Cardiac muscle cell (in vitro differentiated cells and primary cell): ENCODE measurements at regions not wholly inside any gene's neighbourhood (a gene's known extent, or its start where the extent isn't known, plus 50 kb on each side); places are given as distances from the start of the nearest gene placed in this dataset.

ENCODE experiments used
- DNase-seq, 2 donors: peaks; one replicate each; pipeline versions ENCODE4 v3.0.0 to v3.0.0-alpha.2; 2010 to 2017; ENCODE audit warnings: low read depth in 1 of 2, low spot score in 1 of 2
- H3K27ac ChIP-seq: fragments of 200-600 bp; sonication (generic); 2 replicates; pipeline ENCODE4 v1.5.1; 2016
- H3K27me3 ChIP-seq: fragments of 200-600 bp; sonication (generic); 2 replicates; pipeline ENCODE4 v1.6.0; 2016; ENCODE audit warnings: control low read depth
- H3K36me3 ChIP-seq: fragments of 200-600 bp; sonication (generic); 2 replicates; pipeline ENCODE4 v1.5.1; 2016; ENCODE audit warnings: control low read depth
- H3K4me1 ChIP-seq: fragments of 200-600 bp; sonication (generic); 2 replicates; pipeline ENCODE4 v1.8.1; 2017; ENCODE audit warnings: low read depth, mild to moderate bottlenecking, mixed run types
- H3K4me3 ChIP-seq: fragments of 200-600 bp; sonication (generic); 2 replicates; pipeline ENCODE4 v1.5.1; 2016; ENCODE audit warnings: mild to moderate bottlenecking
- H3K9me3 ChIP-seq: fragments of 200-600 bp; sonication (generic); 2 replicates; pipeline ENCODE4 v1.5.1; 2017; ENCODE audit warnings: low read depth, mild to moderate bottlenecking, control low read depth
- TF ChIP-seq, protein P1 (sequence below): IDR thresholded peaks from 2 replicates; pipeline ENCODE4 v1.5.1; 2012; ENCODE audit warnings: low read depth, mild to moderate bottlenecking, low read length

DNA sequence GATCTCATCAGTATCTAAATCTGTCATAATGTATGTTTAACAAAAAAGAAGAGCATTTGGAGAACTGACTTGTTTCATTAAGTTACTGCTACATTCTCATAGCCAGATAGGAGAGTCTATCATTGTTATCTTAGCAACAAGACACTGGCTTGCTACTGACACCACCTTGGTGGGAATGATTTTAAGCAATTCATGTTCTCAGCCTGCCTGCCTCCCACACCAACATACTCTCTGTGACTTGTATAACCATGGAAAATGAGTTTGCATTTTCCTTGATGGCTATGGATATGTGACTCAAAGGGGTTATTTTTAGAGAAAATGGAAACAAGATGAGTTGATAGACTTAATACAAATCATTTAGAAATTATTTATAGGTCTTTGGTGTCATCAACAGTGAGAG lies 1308.9 kb downstream of the OLFM4 start:
- Histone ChIP-seq H3K36me3 (no peaks in the 10 kb centered on the region), H3K27me3 (no peaks in the 10 kb centered on the region), H3K27ac (no peak overlapping the region), H3K4me3 (no peak overlapping the region), H3K4me1 (no peaks in the 10 kb centered on the region), H3K9me3 (no peaks in the 10 kb centered on the region)
- TF ChIP-seq, protein P1, sequence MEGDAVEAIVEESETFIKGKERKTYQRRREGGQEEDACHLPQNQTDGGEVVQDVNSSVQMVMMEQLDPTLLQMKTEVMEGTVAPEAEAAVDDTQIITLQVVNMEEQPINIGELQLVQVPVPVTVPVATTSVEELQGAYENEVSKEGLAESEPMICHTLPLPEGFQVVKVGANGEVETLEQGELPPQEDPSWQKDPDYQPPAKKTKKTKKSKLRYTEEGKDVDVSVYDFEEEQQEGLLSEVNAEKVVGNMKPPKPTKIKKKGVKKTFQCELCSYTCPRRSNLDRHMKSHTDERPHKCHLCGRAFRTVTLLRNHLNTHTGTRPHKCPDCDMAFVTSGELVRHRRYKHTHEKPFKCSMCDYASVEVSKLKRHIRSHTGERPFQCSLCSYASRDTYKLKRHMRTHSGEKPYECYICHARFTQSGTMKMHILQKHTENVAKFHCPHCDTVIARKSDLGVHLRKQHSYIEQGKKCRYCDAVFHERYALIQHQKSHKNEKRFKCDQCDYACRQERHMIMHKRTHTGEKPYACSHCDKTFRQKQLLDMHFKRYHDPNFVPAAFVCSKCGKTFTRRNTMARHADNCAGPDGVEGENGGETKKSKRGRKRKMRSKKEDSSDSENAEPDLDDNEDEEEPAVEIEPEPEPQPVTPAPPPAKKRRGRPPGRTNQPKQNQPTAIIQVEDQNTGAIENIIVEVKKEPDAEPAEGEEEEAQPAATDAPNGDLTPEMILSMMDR: no peak
- no peak for DNase-seq

DNA sequence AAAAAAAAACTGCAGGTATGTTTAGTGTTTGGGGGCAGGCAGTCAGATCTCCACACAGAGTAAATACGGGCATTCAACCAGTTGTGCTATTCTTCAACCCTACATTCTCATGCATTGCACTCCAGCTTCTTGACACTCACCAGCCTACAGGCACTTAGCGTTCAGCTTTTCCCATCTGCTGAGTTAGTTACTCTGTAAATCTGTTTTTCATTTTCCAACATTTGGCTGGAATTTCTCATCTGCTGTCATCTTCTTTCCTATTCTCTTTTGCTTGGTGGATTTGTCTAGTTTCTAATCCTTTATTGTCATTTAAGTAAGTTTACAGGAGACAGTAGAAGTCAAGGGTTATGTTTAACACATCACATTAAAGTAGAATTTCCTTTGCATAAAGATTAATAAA lies 1318.9 kb downstream of the OLFM4 start:
- H3K27ac ChIP-seq: no peak overlapping the region
- DNase-seq: no peak
- H3K36me3 ChIP-seq: no peaks in the 10 kb centered on the region
- no peaks in the 10 kb centered on the region for H3K9me3 ChIP-seq
- no peaks in the 10 kb centered on the region for H3K27me3 ChIP-seq
- H3K4me3 ChIP-seq: no peak overlapping the region
- TF ChIP-seq, protein P1: no peak
- H3K4me1 ChIP-seq: no peaks in the 10 kb centered on the region

DNA sequence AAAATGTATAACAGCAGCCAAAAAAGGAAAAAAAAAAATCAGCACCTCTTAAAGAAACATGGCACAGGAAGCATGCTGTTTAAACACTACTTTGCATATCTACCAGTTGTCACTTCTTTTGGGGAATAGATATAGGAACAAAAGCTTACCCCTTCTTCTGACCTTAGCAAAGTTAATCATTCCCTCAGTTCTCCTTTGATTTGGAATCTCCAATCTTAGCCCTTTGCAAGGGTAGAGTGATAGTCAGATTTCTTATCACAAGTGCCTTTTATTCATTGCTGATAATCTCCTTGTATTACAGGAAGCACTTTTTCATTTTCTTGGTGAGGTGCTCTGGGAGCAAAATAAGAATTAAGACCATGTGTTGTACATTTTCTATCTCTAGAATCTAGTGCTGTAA lies 1327.6 kb downstream of the OLFM4 start:
- no peaks in the 10 kb centered on the region for H3K36me3 ChIP-seq
- no peak for DNase-seq
- TF ChIP-seq, protein P1: no peak
- peak overlapping the region; percentile 38 for H3K27ac ChIP-seq
- H3K4me3 ChIP-seq: no peak overlapping the region
- no peaks in the 10 kb centered on the region for H3K9me3 ChIP-seq
- no peaks in the 10 kb centered on the region for H3K27me3 ChIP-seq
- H3K4me1 ChIP-seq: peaks cover 14% of the 10 kb centered on the region

DNA sequence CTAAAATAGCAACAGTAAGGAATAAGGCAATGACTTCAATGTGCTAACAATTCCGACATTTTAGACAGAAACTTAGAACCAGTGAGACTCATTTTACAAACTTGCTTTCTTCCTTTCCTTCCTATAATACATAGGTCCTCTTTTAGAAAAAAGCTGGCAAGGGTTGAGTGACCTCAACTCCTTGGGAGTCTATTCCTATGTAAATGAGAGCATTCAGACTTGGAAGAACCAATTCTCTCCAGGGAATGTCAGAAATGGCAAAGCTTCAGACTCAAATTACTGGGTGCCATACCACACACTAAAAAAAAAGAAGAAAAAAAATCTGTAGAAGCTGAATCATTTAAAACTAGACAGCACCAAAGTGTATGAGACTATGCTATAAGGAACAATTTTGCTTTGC lies 1328.2 kb downstream of the OLFM4 start:
- no peaks in the 10 kb centered on the region for H3K9me3 ChIP-seq
- no peak for DNase-seq
- TF ChIP-seq, protein P1: no peak
- peak overlapping the region; percentile 38 for H3K27ac ChIP-seq
- no peak overlapping the region for H3K4me3 ChIP-seq
- no peaks in the 10 kb centered on the region for H3K27me3 ChIP-seq
- no peaks in the 10 kb centered on the region for H3K36me3 ChIP-seq
- H3K4me1 ChIP-seq: peaks cover 14% of the 10 kb centered on the region

DNA sequence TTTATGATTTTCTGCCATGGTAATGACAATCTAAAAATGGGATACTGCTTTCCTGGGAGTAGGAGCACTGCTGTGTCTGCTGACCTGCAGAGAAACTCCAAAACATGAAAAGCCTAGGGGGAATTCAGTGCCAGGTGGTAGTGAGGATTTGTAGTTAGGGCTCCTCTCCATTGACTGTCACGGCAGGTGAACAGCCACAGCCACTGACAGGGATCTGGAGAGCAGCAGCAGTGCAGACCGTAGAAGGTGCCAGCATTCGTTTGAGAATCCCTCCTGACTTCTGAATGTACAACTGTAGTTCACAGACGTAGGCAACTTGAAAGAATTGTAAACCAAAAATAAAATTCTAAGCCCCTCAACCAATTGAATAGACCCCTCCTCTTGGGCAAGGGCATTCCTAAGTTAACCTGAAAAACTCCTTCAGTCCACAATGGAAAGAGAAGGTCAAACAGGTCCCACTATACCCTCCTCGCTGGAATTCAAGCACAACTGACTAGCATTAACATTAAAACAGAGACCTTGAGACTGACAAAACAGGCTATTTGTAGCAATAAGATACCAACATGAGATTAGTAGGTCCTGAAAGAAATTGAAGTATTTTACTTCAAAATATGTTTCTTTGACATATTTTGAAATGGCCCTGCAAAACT lies 1328.8 kb downstream of the OLFM4 start:
- H3K27ac ChIP-seq: no peak overlapping the region
- TF ChIP-seq, protein P1: no peak
- H3K4me1 ChIP-seq: peaks cover 14% of the 10 kb centered on the region
- no peaks in the 10 kb centered on the region for H3K9me3 ChIP-seq
- H3K4me3 ChIP-seq: no peak overlapping the region
- no peaks in the 10 kb centered on the region for H3K27me3 ChIP-seq
- H3K36me3 ChIP-seq: no peaks in the 10 kb centered on the region
- DNase-seq: no peak
